BLaER1 (cell line): ENCODE measurements at regions not wholly inside any gene's neighbourhood (a gene's known extent, or its start where the extent isn't known, plus 50 kb on each side); places are given as distances from the start of the nearest gene placed in this dataset.
"Not testable (repeated sequence)": the region's sequence is repeated elsewhere in the genome, so short reads cannot be mapped to it uniquely, and the experiment has no call there.

Experiments used
- H3K27ac ChIP-seq: shearing (Covaris generic); formaldehyde crosslinking; 2 replicates; pipeline ENCODE4 v1.8.1; 2022
- H3K27me3 ChIP-seq: shearing (Covaris generic); formaldehyde crosslinking; 2 replicates; pipeline ENCODE4 v1.8.1; 2022
- H3K36me3 ChIP-seq: shearing (Covaris generic); formaldehyde crosslinking; 2 replicates; pipeline ENCODE4 v1.8.1; 2022
- H3K4me1 ChIP-seq: shearing (Covaris generic); formaldehyde crosslinking; 2 replicates; pipeline ENCODE4 v1.8.1; 2022
- H3K4me2 ChIP-seq: shearing (Covaris generic); formaldehyde crosslinking; 2 replicates; pipeline ENCODE4 v1.8.1; 2022
- H3K4me3 ChIP-seq: shearing (Covaris generic); formaldehyde crosslinking; 2 replicates; pipeline ENCODE4 v1.8.1; 2022
- H3K9ac ChIP-seq: shearing (Covaris generic); formaldehyde crosslinking; 2 replicates; pipeline ENCODE4 v1.8.1; 2022
- H3K9me3 ChIP-seq: shearing (Covaris generic); formaldehyde crosslinking; 2 replicates; pipeline ENCODE4 v1.8.1; 2022
- H4K20me1 ChIP-seq: shearing (Covaris generic); formaldehyde crosslinking; 2 replicates; pipeline ENCODE4 v1.8.1; 2022
- Cebpa-rat ChIP-seq: shearing (Covaris generic); IDR thresholded peaks from 2 replicates; pipeline ENCODE4 v1.8.1; 2022

DNA sequence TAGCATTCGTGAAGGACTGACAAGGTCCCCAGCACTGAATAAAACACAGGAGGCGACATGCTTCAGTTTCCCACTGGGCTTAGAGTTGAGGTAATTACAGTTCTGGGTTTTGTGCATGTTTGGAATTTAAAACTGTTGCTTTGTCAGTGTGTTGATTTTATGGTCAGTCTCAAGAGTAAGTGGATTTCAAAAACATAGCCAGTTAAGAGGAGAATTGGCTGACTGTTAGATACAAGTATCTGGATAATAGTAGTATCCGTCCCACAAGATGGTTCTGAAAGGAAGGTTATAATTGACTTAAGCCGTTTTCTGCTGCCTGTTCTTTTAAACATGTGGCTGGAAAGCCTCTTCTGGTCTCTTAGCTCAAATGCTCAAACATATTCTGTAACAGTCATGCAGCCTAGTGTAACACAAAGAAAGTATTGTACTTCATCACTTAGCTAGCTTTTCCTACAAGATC, 170.9 kb downstream of the POLR1F start:
- Histone ChIP-seq H3K4me3 (no peak overlapping the region), H3K27me3 (no peaks in the 10 kb centered on the region), H3K36me3 (no peaks in the 10 kb centered on the region), H3K9me3 (no peaks in the 10 kb centered on the region), H3K9ac (no peak overlapping the region), H3K4me1 (no peaks in the 10 kb centered on the region), H4K20me1 (no peaks in the 10 kb centered on the region), H3K27ac (no peak overlapping the region), H3K4me2 (no peak overlapping the region)
- TF ChIP-seq Cebpa-rat = no peak

GRCh38 chr7:19533266-19533665, 175.6 kb downstream of the POLR1F start:
- H4K20me1 ChIP-seq = no peaks in the 10 kb centered on the region
- H3K9me3 ChIP-seq = no peaks in the 10 kb centered on the region
- H3K4me1 ChIP-seq = no peaks in the 10 kb centered on the region
- no peaks in the 10 kb centered on the region for H3K36me3 ChIP-seq
- H3K4me2 ChIP-seq = no peak overlapping the region
- no peak for TF ChIP-seq Cebpa-rat
- no peak overlapping the region for H3K4me3 ChIP-seq
- no peaks in the 10 kb centered on the region for H3K27me3 ChIP-seq
- H3K9ac ChIP-seq = no peak overlapping the region
- H3K27ac ChIP-seq = no peak overlapping the region

DNA sequence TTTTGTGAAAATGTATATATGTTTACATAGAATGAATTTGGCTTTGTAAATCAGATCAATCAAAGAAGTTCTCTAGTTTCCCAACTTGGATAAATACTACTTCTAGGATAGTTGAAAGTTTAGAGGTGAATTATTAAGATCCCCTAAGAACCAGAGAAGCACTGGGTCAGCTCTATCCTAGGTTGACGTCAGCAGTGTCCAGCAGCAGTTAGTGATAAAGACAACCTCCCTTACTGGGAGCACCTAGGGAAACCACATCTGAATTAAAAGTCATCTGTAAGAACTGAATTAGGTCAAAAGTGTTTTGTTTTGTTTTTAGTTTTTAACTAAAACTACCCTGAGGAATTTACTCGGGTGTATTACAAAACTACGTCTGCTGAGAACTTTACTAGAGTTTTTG, 178.0 kb downstream of the POLR1F start:
- no peaks in the 10 kb centered on the region for H3K4me1 ChIP-seq
- no peak overlapping the region for H3K27ac ChIP-seq
- no peaks in the 10 kb centered on the region for H3K9me3 ChIP-seq
- no peak overlapping the region for H3K4me2 ChIP-seq
- no peaks in the 10 kb centered on the region for H4K20me1 ChIP-seq
- H3K9ac ChIP-seq = no peak overlapping the region
- H3K36me3 ChIP-seq = no peaks in the 10 kb centered on the region
- H3K4me3 ChIP-seq = no peak overlapping the region
- no peaks in the 10 kb centered on the region for H3K27me3 ChIP-seq
- TF ChIP-seq Cebpa-rat = no peak

- Histone ChIP-seq H3K4me2 (no peak overlapping the region), H3K4me3 (no peak overlapping the region), H3K36me3 (no peaks in the 10 kb centered on the region), H3K27ac (no peak overlapping the region), H3K9ac (no peak overlapping the region), H4K20me1 (no peaks in the 10 kb centered on the region), H3K27me3 (no peaks in the 10 kb centered on the region), H3K9me3 (no peaks in the 10 kb centered on the region), H3K4me1 (no peaks in the 10 kb centered on the region)
- TF ChIP-seq Cebpa-rat = no peak
Measured at GRCh38 chr7:19530261-19530660, 178.6 kb downstream of the POLR1F start.

DNA sequence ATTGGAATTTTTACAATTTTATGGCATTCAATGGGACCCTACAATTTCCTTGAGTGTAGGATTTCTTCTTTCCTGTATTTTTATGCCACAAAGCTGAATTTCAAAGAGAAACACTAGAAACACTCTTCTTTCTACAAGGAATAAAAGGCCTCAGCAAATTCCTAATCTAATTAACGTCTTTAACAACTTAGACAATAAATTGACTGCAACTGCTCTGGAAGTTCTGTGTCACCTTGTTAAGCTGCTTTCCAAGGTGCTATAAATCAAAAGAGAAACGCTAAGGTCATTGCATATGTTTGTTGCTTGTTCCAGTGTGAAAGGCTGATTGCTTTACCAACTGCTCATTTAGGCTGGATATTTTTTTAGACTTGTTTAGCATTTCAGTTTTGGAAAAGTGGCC, 182.2 kb downstream of the POLR1F start:
- Histone ChIP-seq H3K9ac (no peak overlapping the region), H3K27me3 (no peaks in the 10 kb centered on the region), H3K4me3 (no peak overlapping the region), H3K36me3 (no peaks in the 10 kb centered on the region), H4K20me1 (no peaks in the 10 kb centered on the region), H3K9me3 (no peaks in the 10 kb centered on the region), H3K27ac (no peak overlapping the region), H3K4me1 (no peaks in the 10 kb centered on the region), H3K4me2 (no peak overlapping the region)
- TF ChIP-seq Cebpa-rat = no peak

DNA sequence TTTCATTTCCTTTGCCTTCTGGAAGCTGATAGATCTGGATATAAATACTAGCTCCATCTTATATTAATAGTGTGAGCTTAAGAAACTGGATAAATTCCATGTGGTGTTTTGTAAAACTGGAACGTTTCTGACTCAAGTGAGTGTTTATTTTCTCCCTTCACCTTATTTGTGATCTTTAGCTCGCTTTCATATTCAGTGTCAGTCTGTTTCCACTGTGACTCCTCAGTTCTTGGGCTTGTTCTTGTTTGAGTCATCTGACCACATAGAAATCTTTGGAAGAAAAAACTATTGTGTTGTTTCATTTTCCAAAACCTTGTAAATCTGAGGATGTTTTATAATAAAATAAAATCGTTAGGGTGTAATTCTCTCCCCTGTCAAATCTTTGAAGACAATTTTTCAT, 186.4 kb downstream of the POLR1F start:
- no peak for TF ChIP-seq Cebpa-rat
- Histone ChIP-seq H3K27me3 (no peaks in the 10 kb centered on the region), H4K20me1 (no peaks in the 10 kb centered on the region), H3K9me3 (no peaks in the 10 kb centered on the region), H3K9ac (no peak overlapping the region), H3K4me2 (no peak overlapping the region), H3K36me3 (no peaks in the 10 kb centered on the region), H3K27ac (no peak overlapping the region), H3K4me3 (no peak overlapping the region), H3K4me1 (no peaks in the 10 kb centered on the region)

DNA sequence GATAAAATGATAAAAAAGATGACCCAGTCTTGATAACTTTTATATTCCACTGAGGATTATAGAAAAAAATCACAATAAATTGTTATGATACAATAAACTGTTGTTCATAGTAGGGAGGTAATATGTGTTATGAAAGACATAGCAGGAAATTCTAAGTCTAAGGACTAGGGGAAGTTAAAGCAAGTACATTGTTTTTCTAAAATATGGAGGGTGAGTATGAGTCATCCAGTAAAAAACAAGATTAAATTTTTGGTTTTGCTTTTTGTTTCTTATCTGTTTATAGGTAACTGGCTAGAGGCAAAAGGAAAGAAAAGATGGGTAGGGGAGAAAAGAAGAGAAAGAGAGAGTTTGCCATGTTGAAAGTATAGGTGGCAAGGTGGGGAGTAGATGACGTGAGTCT, 188.4 kb downstream of the POLR1F start:
- Histone ChIP-seq H3K9me3 (no peaks in the 10 kb centered on the region), H3K36me3 (no peaks in the 10 kb centered on the region), H4K20me1 (no peaks in the 10 kb centered on the region), H3K4me3 (no peak overlapping the region), H3K27me3 (no peaks in the 10 kb centered on the region), H3K4me1 (no peaks in the 10 kb centered on the region), H3K9ac (no peak overlapping the region), H3K4me2 (no peak overlapping the region), H3K27ac (no peak overlapping the region)
- no peak for TF ChIP-seq Cebpa-rat

DNA sequence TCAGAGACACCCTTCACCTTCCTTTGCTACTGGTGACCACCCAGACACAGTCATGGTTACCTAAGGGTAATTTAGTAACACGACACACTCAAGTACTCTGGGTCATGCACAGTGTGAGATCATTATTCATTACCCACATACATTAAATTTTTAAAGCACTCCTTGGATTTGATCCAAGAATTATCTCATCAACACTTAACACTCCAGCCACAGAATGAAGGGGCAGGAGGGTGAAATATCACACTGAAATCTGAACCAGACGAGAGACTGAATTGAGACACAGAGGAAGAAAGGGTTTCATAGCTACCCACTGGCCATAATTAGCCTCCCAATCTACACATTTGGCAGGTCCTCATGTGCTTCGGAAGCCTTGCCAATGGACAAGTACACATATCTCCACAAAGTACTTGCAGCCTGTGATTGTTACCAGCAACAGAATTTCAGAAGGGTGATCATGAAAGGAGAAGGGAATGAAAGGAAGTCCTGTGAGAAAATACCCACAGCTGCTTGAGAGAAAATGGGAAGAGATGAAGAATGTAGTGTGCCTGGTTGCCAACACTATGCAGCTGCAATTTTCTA, 189.3 kb downstream of the POLR1F start:
- no peak overlapping the region for H3K9ac ChIP-seq

DNA sequence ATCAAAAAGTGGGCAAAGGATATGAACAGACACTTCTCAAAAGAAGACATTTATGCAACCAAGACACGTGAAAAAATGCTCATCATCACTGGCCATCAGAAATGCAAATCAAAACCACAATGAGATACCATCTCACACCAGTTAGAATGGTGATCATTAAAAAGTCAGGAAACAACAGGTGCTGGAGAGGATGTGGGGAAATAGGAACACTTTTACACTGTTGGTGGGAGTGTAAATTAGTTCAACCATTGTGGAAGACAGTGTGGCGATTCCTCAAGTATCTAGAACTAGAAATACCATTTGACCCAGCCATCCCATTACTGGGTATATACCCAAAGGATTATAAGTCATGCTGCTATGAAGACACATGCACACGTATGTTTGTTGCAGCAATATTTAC, 191.3 kb downstream of the POLR1F start:
- not testable (repeated sequence) for H3K9ac ChIP-seq, H3K4me1 ChIP-seq, H4K20me1 ChIP-seq, H3K4me3 ChIP-seq, H3K36me3 ChIP-seq, H3K27ac ChIP-seq, H3K9me3 ChIP-seq, H3K4me2 ChIP-seq, H3K27me3 ChIP-seq

More for the DNA sequence above, 189.3 kb downstream of the POLR1F start:
- no peak overlapping the region for H3K4me3 ChIP-seq
- no peak overlapping the region for H3K4me2 ChIP-seq
- no peak overlapping the region for H3K27ac ChIP-seq
- H3K9me3 ChIP-seq = no peaks in the 10 kb centered on the region
- TF ChIP-seq Cebpa-rat = no peak
- no peaks in the 10 kb centered on the region for H3K27me3 ChIP-seq
- no peaks in the 10 kb centered on the region for H3K36me3 ChIP-seq
- no peaks in the 10 kb centered on the region for H3K4me1 ChIP-seq
- H4K20me1 ChIP-seq = no peaks in the 10 kb centered on the region

GRCh38 chr7:19508821-19509220, 200.0 kb downstream of the POLR1F start:
- H3K27ac ChIP-seq = no peak overlapping the region
- H3K27me3 ChIP-seq = no peaks in the 10 kb centered on the region
- no peaks in the 10 kb centered on the region for H3K9me3 ChIP-seq
- H3K4me1 ChIP-seq = no peaks in the 10 kb centered on the region
- H3K4me2 ChIP-seq = no peak overlapping the region
- no peaks in the 10 kb centered on the region for H3K36me3 ChIP-seq
- no peaks in the 10 kb centered on the region for H4K20me1 ChIP-seq
- H3K4me3 ChIP-seq = no peak overlapping the region
- no peak for TF ChIP-seq Cebpa-rat
- no peak overlapping the region for H3K9ac ChIP-seq

- H3K27ac ChIP-seq = no peak overlapping the region
- H3K27me3 ChIP-seq = no peaks in the 10 kb centered on the region
- no peaks in the 10 kb centered on the region for H3K4me1 ChIP-seq
- H3K9ac ChIP-seq = no peak overlapping the region
- H3K9me3 ChIP-seq = no peaks in the 10 kb centered on the region
- H4K20me1 ChIP-seq = no peaks in the 10 kb centered on the region
- H3K4me2 ChIP-seq = no peak overlapping the region
- no peak overlapping the region for H3K4me3 ChIP-seq
- H3K36me3 ChIP-seq = no peaks in the 10 kb centered on the region
- TF ChIP-seq Cebpa-rat = no peak
Measured at GRCh38 chr7:19508124-19508523, 200.7 kb downstream of the POLR1F start.
